B cell (primary cell): ENCODE measurements at regions not wholly inside any gene's neighbourhood (a gene's known extent, or its start where the extent isn't known, plus 50 kb on each side); places are given as distances from the start of the nearest gene placed in this dataset.
"Not testable (repeated sequence)": the region's sequence is repeated elsewhere in the genome, so short reads cannot be mapped to it uniquely, and the experiment has no call there.

Source experiments
- ATAC-seq: fragments of 200-7000 bp; cut with Tn5 transposase; one replicate; pipeline ENCODE4 v1.10.0; 2021; ENCODE audit warnings: low read depth, mild to moderate bottlenecking, moderate number of reproducible peaks, moderate library complexity
- CTCF ChIA-PET: fragments of 350-600 bp; sonication (Branson Sonifier 250); formaldehyde crosslinking; loops from one replicate; lab custom pipeline; 2021; ENCODE audit warnings: antibody characterized with exemption, inconsistent platforms; lab: Charles Lee
- POLR2A ChIA-PET: fragments of 350-600 bp; sonication (Branson Sonifier 250); formaldehyde crosslinking; loops from one replicate; lab custom pipeline; 2021; ENCODE audit warnings: antibody characterized with exemption; lab: Charles Lee
- DNase-seq: peaks from one replicate; pipeline ENCODE4 v3.0.0; 2013
- H2AFZ ChIP-seq: 2 replicates; pipeline ENCODE4 v1.6.1; 2012; ENCODE audit warnings: mild to moderate bottlenecking, low read depth, low read length; ENCODE audit not compliant: insufficient read depth, poor library complexity, severe bottlenecking
- H3K27ac ChIP-seq, 2 donors: 1 replicate in 1 of 2; 2 replicates in 1 of 2; pipeline ENCODE4 v1.5.1; 2012 to 2013; ENCODE audit warnings: low read length in 2 of 2, mild to moderate bottlenecking in 2 of 2, moderate library complexity in 1 of 2
- H3K27me3 ChIP-seq, 4 experiments: fragments of 200-600 bp in 1 of 4; sonication (generic) in 1 of 4; replicated peaks in 1 of 4; 1 replicate in 2 of 4; 2 replicates in 2 of 4; pipeline versions ENCODE4 v1.6.1 to v1.7.0; 2013 to 2016; ENCODE audit warnings: low read length in 3 of 4, mild to moderate bottlenecking in 2 of 4, mixed read lengths in 1 of 4, moderate library complexity in 1 of 4; ENCODE audit not compliant: insufficient read depth in 4 of 4, control insufficient read depth in 3 of 4; ENCODE audit errors: control extremely low read depth in 1 of 4
- H3K36me3 ChIP-seq, 2 experiments: replicated peaks in 1 of 2; 1 replicate in 1 of 2; 2 replicates in 1 of 2; pipeline versions ENCODE4 v1.6.1 to v1.7.1; 2013; ENCODE audit warnings: low read length in 1 of 2; ENCODE audit not compliant: insufficient read depth in 2 of 2, control insufficient read depth in 1 of 2; ENCODE audit errors: control extremely low read depth in 1 of 2, extremely low read depth in 1 of 2
- H3K4me1 ChIP-seq, 2 donors: fragments of 200-600 bp in 1 of 2; sonication (generic) in 1 of 2; 1 replicate in 1 of 2; 2 replicates in 1 of 2; pipeline versions ENCODE4 v1.5.1 to v1.6.1; 2013 to 2017; ENCODE audit warnings: low read length in 2 of 2; ENCODE audit not compliant: control insufficient read depth in 2 of 2, insufficient read depth in 2 of 2
- H3K4me2 ChIP-seq: replicated peaks from 2 replicates; pipeline ENCODE3; 2012; ENCODE audit warnings: mild to moderate bottlenecking, low read depth, low read length; ENCODE audit not compliant: poor library complexity, severe bottlenecking
- H3K4me3 ChIP-seq, 5 experiments: fragments of 200-600 bp in 1 of 5; sonication (generic) in 1 of 5; 1 replicate in 3 of 5; 2 replicates in 2 of 5; pipeline versions ENCODE4 v1.5.1 to v1.7.0; 2011 to 2016; ENCODE audit warnings: low read length in 4 of 5, mild to moderate bottlenecking in 4 of 5, low read depth in 2 of 5, control low read depth in 1 of 5, moderate library complexity in 1 of 5; ENCODE audit not compliant: insufficient read depth in 1 of 5; ENCODE audit errors: control extremely low read depth in 1 of 5, extremely low read depth in 1 of 5
- H3K79me2 ChIP-seq: fragments of 200-600 bp; sonication (generic); one replicate; pipeline ENCODE4 v1.6.0; 2016; ENCODE audit warnings: low read length; ENCODE audit not compliant: control insufficient read depth, insufficient read depth
- H3K9ac ChIP-seq: fragments of 200-600 bp; sonication (generic); 2 replicates; pipeline ENCODE4 v1.6.1; 2017; ENCODE audit warnings: mild to moderate bottlenecking, low read length, moderate library complexity
- H3K9me3 ChIP-seq, 3 donors: one replicate each; pipeline versions ENCODE4 v1.6.1 to v1.7.1; 2013; ENCODE audit warnings: low read length in 2 of 3; ENCODE audit not compliant: control insufficient read depth in 2 of 3, insufficient read depth in 1 of 3; ENCODE audit errors: control extremely low read depth in 1 of 3
- H4K20me1 ChIP-seq: 2 replicates; pipeline ENCODE4 v1.6.0; 2012; ENCODE audit warnings: mild to moderate bottlenecking, low read length; ENCODE audit not compliant: insufficient read depth, control insufficient read depth, poor library complexity, severe bottlenecking
- H3K27ac Mint-ChIP-seq: one replicate; pipeline ENCODE4 v1.8.0; 2021; ENCODE audit warnings: mixed read lengths
- H3K27me3 Mint-ChIP-seq: one replicate; pipeline ENCODE4 v1.8.0; 2021; ENCODE audit warnings: mixed read lengths
- H3K4me1 Mint-ChIP-seq: one replicate; pipeline ENCODE4 v1.8.0; 2021; ENCODE audit warnings: mixed read lengths
- H3K4me3 Mint-ChIP-seq: one replicate; pipeline ENCODE4 v1.8.0; 2021; ENCODE audit warnings: mixed read lengths
- H3K9me3 Mint-ChIP-seq: one replicate; pipeline ENCODE4 v1.8.0; 2022; ENCODE audit warnings: mixed read lengths; ENCODE audit not compliant: insufficient read depth
- WGBS: methylation state at CpG from one replicate; pipeline ENCODE4 v1.1.5; 2013; ENCODE audit warnings: missing lambda C conversion rate; ENCODE audit not compliant: insufficient coverage; 5-methylcytosine and 5-hydroxymethylcytosine counted together
- intact Hi-C: fragments of 100-400 bp; cut with micrococcal nuclease; formaldehyde crosslinking; loops from one replicate; pipeline ENCODE4 v1.10.0; 2022
- TF ChIP-seq, protein P1 (sequence below): fragments of 200-600 bp; IDR thresholded peaks from one replicate; pipeline ENCODE4 v1.8.0; 2022; ENCODE audit warnings: antibody characterized with exemption, mild to moderate bottlenecking

DNA sequence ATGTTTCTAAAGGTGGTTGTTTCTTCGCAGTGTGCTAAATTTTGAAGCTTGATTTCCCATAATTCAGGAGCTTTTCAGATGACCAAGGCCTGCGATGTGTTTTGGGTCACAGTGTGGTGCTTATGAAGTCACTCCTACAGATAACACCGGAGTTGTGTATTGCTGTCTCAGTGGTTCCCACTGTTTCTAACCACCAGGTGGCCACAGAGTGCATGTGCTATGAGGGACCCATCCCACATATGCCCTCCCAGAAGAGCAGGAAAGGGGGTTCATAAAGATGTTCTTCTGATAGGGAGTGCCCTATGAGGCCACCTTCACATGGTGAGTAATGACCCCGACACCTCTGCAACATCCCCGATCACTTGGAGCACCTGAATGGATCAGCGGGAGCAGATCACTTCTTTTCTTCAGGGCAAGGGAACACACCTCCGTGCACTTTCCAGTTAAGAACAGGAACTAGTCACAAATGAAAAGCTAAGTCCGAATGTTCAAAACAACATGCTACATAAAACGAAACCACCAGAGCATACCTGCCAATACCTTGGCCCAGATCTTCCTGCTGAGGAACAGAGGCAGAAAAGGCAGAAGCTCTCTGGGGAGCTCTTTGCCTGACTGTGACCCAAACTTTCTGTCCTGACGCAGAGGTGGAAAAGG lies 262.1 kb downstream of the FAM72C start:
- H4K20me1 ChIP-seq, H3K9ac ChIP-seq, H3K27ac ChIP-seq, H3K27me3 ChIP-seq, H2AFZ ChIP-seq, H3K9me3 Mint-ChIP-seq, intact Hi-C loops, H3K4me3 ChIP-seq, POLR2A ChIA-PET, H3K79me2 ChIP-seq, H3K9me3 ChIP-seq, H3K4me1 ChIP-seq, H3K4me1 Mint-ChIP-seq, H3K36me3 ChIP-seq, H3K27ac Mint-ChIP-seq: not testable (repeated sequence)
- TF ChIP-seq, protein P1, sequence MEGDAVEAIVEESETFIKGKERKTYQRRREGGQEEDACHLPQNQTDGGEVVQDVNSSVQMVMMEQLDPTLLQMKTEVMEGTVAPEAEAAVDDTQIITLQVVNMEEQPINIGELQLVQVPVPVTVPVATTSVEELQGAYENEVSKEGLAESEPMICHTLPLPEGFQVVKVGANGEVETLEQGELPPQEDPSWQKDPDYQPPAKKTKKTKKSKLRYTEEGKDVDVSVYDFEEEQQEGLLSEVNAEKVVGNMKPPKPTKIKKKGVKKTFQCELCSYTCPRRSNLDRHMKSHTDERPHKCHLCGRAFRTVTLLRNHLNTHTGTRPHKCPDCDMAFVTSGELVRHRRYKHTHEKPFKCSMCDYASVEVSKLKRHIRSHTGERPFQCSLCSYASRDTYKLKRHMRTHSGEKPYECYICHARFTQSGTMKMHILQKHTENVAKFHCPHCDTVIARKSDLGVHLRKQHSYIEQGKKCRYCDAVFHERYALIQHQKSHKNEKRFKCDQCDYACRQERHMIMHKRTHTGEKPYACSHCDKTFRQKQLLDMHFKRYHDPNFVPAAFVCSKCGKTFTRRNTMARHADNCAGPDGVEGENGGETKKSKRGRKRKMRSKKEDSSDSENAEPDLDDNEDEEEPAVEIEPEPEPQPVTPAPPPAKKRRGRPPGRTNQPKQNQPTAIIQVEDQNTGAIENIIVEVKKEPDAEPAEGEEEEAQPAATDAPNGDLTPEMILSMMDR: peak; percentile 26
- peak; percentile 52 for DNase-seq
- Mint-ChIP-seq H3K27me3 (peaks cover 35% of the 10 kb centered on the region), H3K4me3 (peak overlapping the region; percentile 14)
- ATAC-seq: peak; percentile 43
- 23% methylated on average over 3 of the region's 10 CpGs for WGBS
- H3K4me2 ChIP-seq: peak overlapping the region; percentile 30
- CTCF ChIA-PET: interaction anchor here (1.3 to 1.4 kb wide), 2 partner anchors 11 kb away, joined by 3 to 4 read pairs; no protein-coding TSS in a partner anchor

DNA sequence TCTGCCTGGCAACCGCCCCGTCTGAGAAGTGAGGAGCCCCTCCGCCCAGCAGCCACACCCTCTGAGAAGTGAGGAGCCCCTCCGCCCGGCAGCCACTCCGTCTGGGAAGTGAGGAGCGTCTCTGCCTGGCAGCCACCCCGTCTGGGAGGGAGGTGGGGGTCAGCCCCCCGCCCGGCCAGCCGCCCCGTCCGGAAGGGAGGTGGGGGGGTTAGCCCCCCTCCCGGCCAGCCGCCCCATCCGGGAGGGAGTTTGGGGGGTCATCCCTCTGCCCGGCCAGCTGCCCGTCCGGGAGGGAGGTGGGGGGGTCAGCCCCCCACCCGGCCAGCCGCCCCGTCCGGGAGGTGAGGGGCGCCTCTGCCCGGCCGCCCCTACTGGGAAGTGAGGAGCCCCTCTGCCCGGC lies 269.0 kb downstream of the FAM72C start:
- H2AFZ ChIP-seq, ATAC-seq, H3K27ac ChIP-seq, H3K27ac Mint-ChIP-seq, H3K36me3 ChIP-seq, H3K9me3 Mint-ChIP-seq, intact Hi-C loops, H3K4me3 Mint-ChIP-seq, H4K20me1 ChIP-seq, CTCF ChIA-PET, H3K4me1 Mint-ChIP-seq, H3K4me3 ChIP-seq, H3K4me2 ChIP-seq, POLR2A ChIA-PET, H3K9ac ChIP-seq, H3K79me2 ChIP-seq, DNase-seq: not testable (repeated sequence)
- Histone ChIP-seq H3K27me3 (peaks cover 0 to 22% (median 18%) of the 10 kb centered on the region in 4 experiments), H3K4me1 (peaks cover 0 to 19% of the 10 kb centered on the region in 2 donors), H3K9me3 (peaks cover 0 to 21% (median 4%) of the 10 kb centered on the region in 3 donors)
- H3K27me3 Mint-ChIP-seq: peaks cover 41% of the 10 kb centered on the region
- WGBS: 93% methylated on average over 3 of the region's 27 CpGs
